ENCODE measurements at regions not wholly inside any gene's neighbourhood (a gene's known extent, or its start where the extent isn't known, plus 50 kb on each side); places are given as distances from the start of the nearest gene placed in this dataset.

GRCh38 chr7:153385502-153385901 lies 626.0 kb downstream of the ACTR3B start:
- intact Hi-C loops (cut with micrococcal nuclease) (no loop called here), in situ Hi-C loops (cut with MboI; ENCODE audit: low sequenced_read_pairs) (no loop called here), dilution Hi-C loops (cut with HindIII; ENCODE audit: low sequenced_read_pairs, unreplicated experiment) (no loop called here)
- WGBS, 2 experiments (ENCODE audit: extremely low coverage in 2 of 2, insufficient read length in 1 of 2), result no CpG with 5 or more reads among the region's 2 CpGs
- H3K9ac ChIP-seq (ENCODE audit: low read depth, low read length), result no peak overlapping the region
- no peak overlapping the region for H3K23ac ChIP-seq (ENCODE audit: low read depth, low read length)
- H2AFZ ChIP-seq (replicated peaks; ENCODE audit: low read length, poor library complexity), result no peak overlapping the region
- H2BK120ac ChIP-seq (ENCODE audit: low read depth, low read length), result no peak overlapping the region
- H3K4ac ChIP-seq (ENCODE audit: low read depth, low read length), result no peak overlapping the region
- no peak overlapping the region for H2BK20ac ChIP-seq (ENCODE audit: low read depth, low read length)
- no peak overlapping the region for H3K14ac ChIP-seq (replicated peaks; ENCODE audit: low read depth, low read length)
- H3K4me3 ChIP-seq (ENCODE audit: insufficient read depth, low read depth, low read length), result no peak overlapping the region
- no peak overlapping the region for H3K56ac ChIP-seq (ENCODE audit: extremely low read depth, insufficient read depth, low read length)
- no peaks in the 10 kb centered on the region for H3K36me3 ChIP-seq (ENCODE audit: control insufficient read depth, insufficient read depth, low read length)
- ChIA-PET CTCF (no interaction called here), POLR2A (ENCODE audit: unreplicated experiment) (interaction anchor here (0.6 kb wide), 1 partner anchor 523 kb away, joined by 5 read pairs; no protein-coding TSS in a partner anchor)
- H3K27ac ChIP-seq (ENCODE audit: insufficient read depth, low read length), result no peak overlapping the region
- no peak for ATAC-seq (ENCODE audit: low read depth)
- TF ChIP-seq USF2 (IDR thresholded peaks at IDR 0.05; ENCODE audit: low read depth, low read length) (no peak), FOS (IDR thresholded peaks at IDR 0.05; ENCODE audit: low read depth, low read length) (no peak), NFE2L2 (IDR thresholded peaks at IDR 0.05; ENCODE audit: low read depth, low read length) (no peak), ELK1 (IDR thresholded peaks at IDR 0.05; ENCODE audit: borderline replicate concordance, low read depth, low read length) (no peak), MXI1 (IDR thresholded peaks at IDR 0.05; ENCODE audit: borderline replicate concordance, low read depth, low read length) (no peak), MAZ (IDR thresholded peaks at IDR 0.05; ENCODE audit: borderline replicate concordance, low read depth, low read length) (no peak), RFX5 (IDR thresholded peaks at IDR 0.05; ENCODE audit: low read depth, low read length) (no peak), POLR2A (IDR thresholded peaks at IDR 0.05; ENCODE audit: low read depth, low read length) (no peak), RCOR1 (IDR thresholded peaks at IDR 0.05; ENCODE audit: insufficient replicate concordance, low read length) (no peak), CTCF (conservative IDR thresholded peaks at IDR 0.05; ENCODE audit: low read depth, low read length) (no peak), RAD21 (IDR thresholded peaks at IDR 0.05; ENCODE audit: low read length) (no peak), CHD1 (IDR thresholded peaks at IDR 0.05; ENCODE audit: low read depth, low read length) (no peak), BHLHE40 (IDR thresholded peaks at IDR 0.05; ENCODE audit: low read depth, low read length) (no peak), CEBPB (IDR thresholded peaks at IDR 0.05; ENCODE audit: low read depth, low read length) (no peak), MAFK (IDR thresholded peaks at IDR 0.05; ENCODE audit: low read depth, low read length) (no peak)
- no peaks in the 10 kb centered on the region for H4K20me1 ChIP-seq (ENCODE audit: insufficient read depth, low read length)
- no peak overlapping the region for H2AK5ac ChIP-seq (ENCODE audit: low read depth, low read length)
- no peaks in the 10 kb centered on the region for H3K9me1 ChIP-seq (ENCODE audit: insufficient read depth, low read length)
- no peak for DNase-seq
- no TSS peak for BruUV-seq (replicated peaks)
- H2BK5ac ChIP-seq (ENCODE audit: low read depth, low read length, poor library complexity, severe bottlenecking), result no peak overlapping the region
- no peak overlapping the region for H3K4me2 ChIP-seq (ENCODE audit: low read depth, low read length)
- H4K8ac ChIP-seq (ENCODE audit: low read depth in 2 of 2, low read length in 2 of 2), result no peak overlapping the region
- H3K79me1 ChIP-seq (ENCODE audit: low read depth in 1 of 2, low read length in 2 of 2), result no peaks in the 10 kb centered on the region
- no peaks in the 10 kb centered on the region for H3K4me1 ChIP-seq (ENCODE audit: control insufficient read depth, insufficient read depth, low read length)
- H3K9me3 ChIP-seq (ENCODE audit: control insufficient read depth, insufficient read depth, low read length), result peaks cover 20% of the 10 kb centered on the region
- H4K91ac ChIP-seq (ENCODE audit: insufficient read depth, low read depth, low read length), result no peak overlapping the region
- H4K5ac ChIP-seq (ENCODE audit: low read depth, low read length), result no peak overlapping the region
- H2BK15ac ChIP-seq (ENCODE audit: low read depth, low read length), result no peak overlapping the region
- H3K18ac ChIP-seq (ENCODE audit: low read depth, low read length), result no peak overlapping the region
- no peak overlapping the region for H2AK9ac ChIP-seq (replicated peaks; ENCODE audit: low read depth, low read length, poor library complexity)
- no peaks in the 10 kb centered on the region for H3K27me3 ChIP-seq (ENCODE audit: control insufficient read depth, insufficient read depth, low read length)
